ENCODE measurements at regions not wholly inside any gene's neighbourhood (a gene's known extent, or its start where the extent isn't known, plus 50 kb on each side); places are given as distances from the start of the nearest gene placed in this dataset.

DNA sequence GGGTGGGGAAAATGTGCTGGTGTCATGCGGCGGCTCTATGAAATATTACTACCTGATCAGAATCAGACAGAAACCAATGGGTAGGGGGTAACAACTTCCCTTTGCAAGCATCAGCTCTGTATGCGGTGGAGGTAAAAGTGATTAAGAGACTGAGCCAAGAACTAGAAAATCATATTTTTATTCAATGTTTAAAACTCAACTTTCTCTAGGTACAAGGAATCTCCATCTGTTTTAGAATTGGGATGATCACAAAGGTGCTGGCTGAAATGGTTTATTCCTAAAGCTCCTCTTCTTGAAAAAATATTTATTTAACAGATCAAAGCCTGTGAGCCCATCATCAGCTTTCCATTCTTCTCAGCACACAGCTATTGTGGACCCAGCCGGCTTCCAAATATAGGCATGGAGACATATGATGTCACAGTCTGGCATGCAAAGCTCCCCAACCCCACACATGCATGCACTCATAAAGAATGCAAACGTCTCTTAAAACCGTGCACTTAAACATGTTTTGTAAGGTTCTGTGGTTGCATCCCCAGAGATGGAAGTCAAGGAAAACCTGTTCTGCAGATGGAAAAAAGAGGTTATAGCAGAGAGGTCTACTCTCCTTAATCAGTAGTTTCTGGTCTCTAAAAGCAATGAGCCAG, 126.0 kb downstream of the SKIDA1 start:
- H3K36me3 ChIP-seq, result no peaks in the 10 kb centered on the region
- no peak overlapping the region for H3K27ac ChIP-seq
- intact Hi-C loops (cut with DNase I; ENCODE audit: low total_unique reads), result no loop called here
- no peak for DNase-seq (ENCODE audit: low spot score in 2 of 2)
- no peak for TF ChIP-seq POLR2A (IDR thresholded peaks at IDR 0.05)
- TF ChIP-seq, protein P1, sequence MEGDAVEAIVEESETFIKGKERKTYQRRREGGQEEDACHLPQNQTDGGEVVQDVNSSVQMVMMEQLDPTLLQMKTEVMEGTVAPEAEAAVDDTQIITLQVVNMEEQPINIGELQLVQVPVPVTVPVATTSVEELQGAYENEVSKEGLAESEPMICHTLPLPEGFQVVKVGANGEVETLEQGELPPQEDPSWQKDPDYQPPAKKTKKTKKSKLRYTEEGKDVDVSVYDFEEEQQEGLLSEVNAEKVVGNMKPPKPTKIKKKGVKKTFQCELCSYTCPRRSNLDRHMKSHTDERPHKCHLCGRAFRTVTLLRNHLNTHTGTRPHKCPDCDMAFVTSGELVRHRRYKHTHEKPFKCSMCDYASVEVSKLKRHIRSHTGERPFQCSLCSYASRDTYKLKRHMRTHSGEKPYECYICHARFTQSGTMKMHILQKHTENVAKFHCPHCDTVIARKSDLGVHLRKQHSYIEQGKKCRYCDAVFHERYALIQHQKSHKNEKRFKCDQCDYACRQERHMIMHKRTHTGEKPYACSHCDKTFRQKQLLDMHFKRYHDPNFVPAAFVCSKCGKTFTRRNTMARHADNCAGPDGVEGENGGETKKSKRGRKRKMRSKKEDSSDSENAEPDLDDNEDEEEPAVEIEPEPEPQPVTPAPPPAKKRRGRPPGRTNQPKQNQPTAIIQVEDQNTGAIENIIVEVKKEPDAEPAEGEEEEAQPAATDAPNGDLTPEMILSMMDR (IDR thresholded peaks at IDR 0.05), result no peak
- TF ChIP-seq POLR2AphosphoS5 (IDR thresholded peaks at IDR 0.05), result no peak
- H3K9me3 ChIP-seq, result peaks cover 10 to 11% of the 10 kb centered on the region in 2 donors
- no peaks in the 10 kb centered on the region for H3K4me1 ChIP-seq
- no peaks in the 10 kb centered on the region for H3K27me3 ChIP-seq
- no peak overlapping the region for H3K4me3 ChIP-seq

DNA sequence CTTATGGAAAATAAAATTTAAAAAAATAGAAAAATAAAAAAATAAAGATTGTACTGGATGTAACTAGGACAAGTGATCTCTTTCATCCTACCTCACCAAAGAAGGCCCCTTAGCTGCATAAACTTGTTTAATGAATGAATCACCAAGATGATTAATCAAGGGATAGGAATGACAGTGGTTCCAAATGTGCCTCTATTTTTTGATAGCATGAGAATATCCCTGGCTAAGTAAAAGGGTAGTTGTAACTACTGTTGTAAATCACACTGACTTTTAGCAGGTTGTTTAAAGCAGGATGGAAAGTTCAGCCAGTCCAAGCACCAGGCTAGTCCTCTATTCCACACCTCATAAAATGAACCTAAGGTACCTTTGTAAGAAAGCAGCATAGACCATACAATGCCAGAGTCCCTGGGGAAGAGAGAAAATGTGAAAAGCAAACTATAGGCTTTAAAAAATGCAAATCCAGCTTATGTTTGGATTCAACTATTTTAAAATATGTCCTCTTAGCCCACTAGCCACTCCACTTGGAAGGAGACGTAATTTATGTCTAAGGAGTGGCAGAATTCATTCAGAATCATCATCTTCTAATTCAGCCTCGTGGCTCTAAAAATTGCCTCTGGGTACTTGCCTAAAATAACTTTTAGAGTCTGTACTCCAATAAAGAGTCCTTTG, 126.8 kb downstream of the SKIDA1 start:
- no peak for DNase-seq (ENCODE audit: low spot score in 2 of 2)
- Histone ChIP-seq H3K9me3 (peaks cover 10 to 11% of the 10 kb centered on the region in 2 donors), H3K27ac (no peak overlapping the region), H3K4me1 (no peaks in the 10 kb centered on the region), H3K4me3 (no peak overlapping the region), H3K36me3 (no peaks in the 10 kb centered on the region), H3K27me3 (no peaks in the 10 kb centered on the region)
- TF ChIP-seq, protein P1 (IDR thresholded peaks at IDR 0.05), result no peak
- TF ChIP-seq POLR2A (IDR thresholded peaks at IDR 0.05) (no peak), POLR2AphosphoS5 (IDR thresholded peaks at IDR 0.05) (no peak)
- intact Hi-C loops (cut with DNase I; ENCODE audit: low total_unique reads), result no loop called here

DNA sequence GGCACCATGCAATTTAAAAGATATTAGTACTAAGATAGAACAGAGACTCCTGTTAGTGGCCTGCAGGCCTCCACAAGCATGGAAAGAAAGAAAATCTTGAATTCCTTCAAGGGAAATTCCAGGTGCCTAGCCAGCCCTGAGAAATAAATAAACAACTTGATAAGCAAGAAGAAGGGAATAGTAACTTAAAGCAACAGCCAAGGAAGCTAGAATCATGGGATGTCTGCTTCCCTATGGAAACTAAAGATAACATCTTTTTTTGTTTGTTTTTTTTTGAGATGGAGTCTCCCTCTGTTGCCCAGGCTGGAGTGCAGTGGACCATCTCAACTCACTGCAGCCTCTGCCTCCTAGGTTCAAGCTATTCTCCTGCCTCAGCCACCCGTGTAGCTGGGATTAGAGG, 128.6 kb downstream of the SKIDA1 start:
- no peak overlapping the region for H3K4me3 ChIP-seq
- H3K36me3 ChIP-seq, result no peaks in the 10 kb centered on the region
- no peak overlapping the region for H3K27ac ChIP-seq
- H3K4me1 ChIP-seq, result no peaks in the 10 kb centered on the region
- TF ChIP-seq, protein P1 (IDR thresholded peaks at IDR 0.05), result no peak
- TF ChIP-seq POLR2A (IDR thresholded peaks at IDR 0.05) (no peak), POLR2AphosphoS5 (IDR thresholded peaks at IDR 0.05) (no peak)
- intact Hi-C loops (cut with DNase I; ENCODE audit: low total_unique reads), result no loop called here
- no peak for DNase-seq (ENCODE audit: low spot score in 2 of 2)
- peaks cover 10 to 11% of the 10 kb centered on the region in 2 donors for H3K9me3 ChIP-seq
- H3K27me3 ChIP-seq, result no peaks in the 10 kb centered on the region

DNA sequence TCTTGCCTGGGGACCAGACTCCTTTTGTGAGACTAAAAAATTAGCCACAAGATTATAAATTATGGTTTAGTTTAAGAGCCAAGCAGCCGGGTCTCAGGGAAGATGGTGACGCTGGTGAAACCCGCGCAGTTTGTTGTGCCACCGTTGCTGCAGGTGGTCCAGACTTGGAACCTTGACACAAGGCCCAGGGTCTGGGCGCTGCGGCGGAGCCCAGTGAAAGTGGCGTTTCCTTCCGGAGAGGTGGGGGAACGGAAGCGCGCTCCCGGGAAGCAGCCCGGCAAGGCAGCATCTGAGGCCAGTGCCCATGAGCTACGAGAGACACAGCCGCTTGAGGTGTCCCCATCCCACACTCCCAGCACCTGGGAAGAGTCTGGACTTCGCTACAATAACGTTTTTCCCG, 131.6 kb downstream of the SKIDA1 start:
- TF ChIP-seq, protein P1 (IDR thresholded peaks at IDR 0.05), result no peak
- TF ChIP-seq POLR2A (IDR thresholded peaks at IDR 0.05) (no peak), POLR2AphosphoS5 (IDR thresholded peaks at IDR 0.05) (no peak)
- peaks cover 10 to 11% of the 10 kb centered on the region in 2 donors for H3K9me3 ChIP-seq
- no peaks in the 10 kb centered on the region for H3K4me1 ChIP-seq
- DNase-seq (ENCODE audit: low spot score in 2 of 2), result no peak
- H3K27ac ChIP-seq, result no peak overlapping the region
- intact Hi-C loops (cut with DNase I; ENCODE audit: low total_unique reads), result no loop called here
- H3K4me3 ChIP-seq, result no peak overlapping the region
- no peaks in the 10 kb centered on the region for H3K27me3 ChIP-seq
- H3K36me3 ChIP-seq, result no peaks in the 10 kb centered on the region

DNA sequence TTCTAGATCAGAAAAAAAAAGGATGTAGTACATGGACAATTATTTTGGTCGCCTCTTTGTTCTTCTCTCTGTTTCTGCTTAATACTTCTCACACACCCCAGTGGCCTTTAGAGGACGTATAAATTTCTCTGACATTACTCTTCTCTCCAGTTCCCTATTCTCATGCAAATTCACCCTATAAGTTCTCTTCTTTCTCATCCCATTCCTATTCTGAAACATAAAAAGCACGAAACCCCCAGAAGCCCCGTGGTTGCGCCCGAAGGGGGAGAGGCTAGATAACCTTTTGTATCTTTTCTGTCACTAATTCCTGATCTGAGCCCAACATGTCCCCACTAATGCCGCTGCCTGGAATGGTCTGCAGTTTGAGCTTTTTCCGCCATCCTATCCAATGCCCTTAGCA, 136.9 kb downstream of the SKIDA1 start:
- intact Hi-C loops (cut with DNase I; ENCODE audit: low total_unique reads), result no loop called here
- TF ChIP-seq, protein P1 (IDR thresholded peaks at IDR 0.05), result no peak
- TF ChIP-seq POLR2A (IDR thresholded peaks at IDR 0.05), result no peak
- no peak for TF ChIP-seq POLR2AphosphoS5 (IDR thresholded peaks at IDR 0.05)
- no peaks in the 10 kb centered on the region for H3K9me3 ChIP-seq
- no peak for DNase-seq (ENCODE audit: low spot score in 2 of 2)
- H3K27ac ChIP-seq, result no peak overlapping the region
- H3K4me3 ChIP-seq, result no peak overlapping the region
- H3K36me3 ChIP-seq, result no peaks in the 10 kb centered on the region
- no peaks in the 10 kb centered on the region for H3K27me3 ChIP-seq
- no peaks in the 10 kb centered on the region for H3K4me1 ChIP-seq

Data from breast epithelium (tissue), 4 donors.